ENCODE measurements at regions not wholly inside any gene's neighbourhood (a gene's known extent, or its start where the extent isn't known, plus 50 kb on each side); places are given as distances from the start of the nearest gene placed in this dataset.

DNA sequence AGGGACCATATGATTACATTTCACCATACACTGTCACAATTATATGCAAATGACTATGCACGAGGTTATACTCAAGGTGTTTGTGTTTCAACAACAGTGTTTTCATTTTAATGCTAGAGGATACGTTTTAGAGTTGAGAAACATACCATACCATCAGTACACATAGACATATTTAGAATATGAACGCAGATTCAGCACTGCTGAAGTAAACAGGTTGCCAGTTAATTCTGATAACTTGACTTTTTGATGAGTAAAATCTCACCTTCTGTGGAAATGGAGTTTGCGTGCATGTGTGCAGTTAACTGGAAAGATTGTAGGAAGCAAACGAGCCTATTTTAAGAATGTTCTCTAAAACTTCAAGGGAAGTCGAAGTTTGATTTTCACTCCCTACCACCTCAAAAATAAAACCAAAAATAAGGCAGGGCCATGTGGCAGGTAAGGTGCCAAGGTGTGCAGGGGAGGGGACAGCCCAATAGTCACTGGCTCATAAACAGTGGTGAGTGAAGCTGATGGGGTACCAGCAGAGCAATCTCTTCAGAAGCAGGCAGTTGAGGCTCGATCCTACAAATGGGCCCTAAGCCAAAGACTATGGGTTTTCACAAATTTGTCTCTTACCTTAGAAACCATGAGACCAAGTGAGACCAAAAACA, 213.1 kb downstream of the IKZF2 start:
- TF ChIP-seq CTCF (IDR thresholded peaks at IDR 0.05) (no peak), POLR2A (IDR thresholded peaks at IDR 0.05) (no peak), EP300 (IDR thresholded peaks at IDR 0.05; ENCODE audit: low read depth) (no peak)

Measured in transverse colon (tissue), 3 donors.